ENCODE measurements at regions not wholly inside any gene's neighbourhood (a gene's known extent, or its start where the extent isn't known, plus 50 kb on each side); places are given as distances from the start of the nearest gene placed in this dataset.

GRCh38 chr3:173257797-173258196, 116.8 kb upstream of the SPATA16 start:
- peaks cover 13% of the 10 kb centered on the region for H3K27me3 Mint-ChIP-seq (ENCODE audit: unreplicated experiment)
- no peaks in the 10 kb centered on the region for H3K36me3 Mint-ChIP-seq (ENCODE audit: unreplicated experiment)
- no peak overlapping the region for H3K27ac Mint-ChIP-seq (ENCODE audit: unreplicated experiment)
- TF ChIP-seq CTCF (IDR thresholded peaks at IDR 0.05), result no peak
- no peak overlapping the region for H3K4me3 Mint-ChIP-seq (ENCODE audit: unreplicated experiment)
- DNase-seq (ENCODE audit: extremely low spot score, unreplicated experiment), result no peak
- no peaks in the 10 kb centered on the region for H3K9me3 Mint-ChIP-seq (ENCODE audit: unreplicated experiment)
- no peaks in the 10 kb centered on the region for H3K4me1 Mint-ChIP-seq (ENCODE audit: unreplicated experiment)

GRCh38 chr3:173255555-173255954, 114.5 kb upstream of the SPATA16 start:
- no peak overlapping the region for H3K27ac Mint-ChIP-seq (ENCODE audit: unreplicated experiment)
- no peak for TF ChIP-seq CTCF (IDR thresholded peaks at IDR 0.05)
- no peak for DNase-seq (ENCODE audit: extremely low spot score, unreplicated experiment)
- no peak overlapping the region for H3K4me3 Mint-ChIP-seq (ENCODE audit: unreplicated experiment)
- no peaks in the 10 kb centered on the region for H3K9me3 Mint-ChIP-seq (ENCODE audit: unreplicated experiment)
- no peaks in the 10 kb centered on the region for H3K4me1 Mint-ChIP-seq (ENCODE audit: unreplicated experiment)
- H3K36me3 Mint-ChIP-seq (ENCODE audit: unreplicated experiment), result no peaks in the 10 kb centered on the region
- H3K27me3 Mint-ChIP-seq (ENCODE audit: unreplicated experiment), result peaks cover 10% of the 10 kb centered on the region

- Mint-ChIP-seq H3K27me3 (ENCODE audit: unreplicated experiment) (peaks cover 13% of the 10 kb centered on the region), H3K27ac (ENCODE audit: unreplicated experiment) (no peak overlapping the region), H3K36me3 (ENCODE audit: unreplicated experiment) (no peaks in the 10 kb centered on the region), H3K4me1 (ENCODE audit: unreplicated experiment) (no peaks in the 10 kb centered on the region), H3K4me3 (ENCODE audit: unreplicated experiment) (no peak overlapping the region), H3K9me3 (ENCODE audit: unreplicated experiment) (no peaks in the 10 kb centered on the region)
- DNase-seq (ENCODE audit: extremely low spot score, unreplicated experiment), result no peak
- no peak for TF ChIP-seq CTCF (IDR thresholded peaks at IDR 0.05)
Measured at GRCh38 chr3:173253471-173253870, 112.4 kb upstream of the SPATA16 start.

- peaks cover 18% of the 10 kb centered on the region for H3K27me3 Mint-ChIP-seq (ENCODE audit: unreplicated experiment)
- H3K36me3 Mint-ChIP-seq (ENCODE audit: unreplicated experiment), result no peaks in the 10 kb centered on the region
- DNase-seq (ENCODE audit: extremely low spot score, unreplicated experiment), result no peak
- H3K9me3 Mint-ChIP-seq (ENCODE audit: unreplicated experiment), result no peaks in the 10 kb centered on the region
- H3K4me3 Mint-ChIP-seq (ENCODE audit: unreplicated experiment), result no peak overlapping the region
- H3K4me1 Mint-ChIP-seq (ENCODE audit: unreplicated experiment), result no peaks in the 10 kb centered on the region
- TF ChIP-seq CTCF (IDR thresholded peaks at IDR 0.05), result no peak
- no peak overlapping the region for H3K27ac Mint-ChIP-seq (ENCODE audit: unreplicated experiment)
Measured at GRCh38 chr3:173249457-173249856, 108.4 kb upstream of the SPATA16 start.

GRCh38 chr3:173241727-173242126, 100.7 kb upstream of the SPATA16 start:
- Mint-ChIP-seq H3K4me3 (ENCODE audit: unreplicated experiment) (no peak overlapping the region), H3K9me3 (ENCODE audit: unreplicated experiment) (no peaks in the 10 kb centered on the region), H3K36me3 (ENCODE audit: unreplicated experiment) (no peaks in the 10 kb centered on the region), H3K4me1 (ENCODE audit: unreplicated experiment) (no peaks in the 10 kb centered on the region), H3K27ac (ENCODE audit: unreplicated experiment) (no peak overlapping the region), H3K27me3 (ENCODE audit: unreplicated experiment) (peaks cover 10% of the 10 kb centered on the region)
- no peak for DNase-seq (ENCODE audit: extremely low spot score, unreplicated experiment)
- no peak for TF ChIP-seq CTCF (IDR thresholded peaks at IDR 0.05)

Data from osteocyte (in vitro differentiated cells).